G401.6 (cell line): ENCODE measurements at regions not wholly inside any gene's neighbourhood (a gene's known extent, or its start where the extent isn't known, plus 50 kb on each side); places are given as distances from the start of the nearest gene placed in this dataset.
"Not testable (repeated sequence)": the region's sequence is repeated elsewhere in the genome, so short reads cannot be mapped to it uniquely, and the experiment has no call there.

Experiments used
- FAIRE-seq: peaks from 2 replicates; lab custom pipeline; 2012; peaks lifted over from hg19 to GRCh38; lab: Jason Lieb, UNC

DNA sequence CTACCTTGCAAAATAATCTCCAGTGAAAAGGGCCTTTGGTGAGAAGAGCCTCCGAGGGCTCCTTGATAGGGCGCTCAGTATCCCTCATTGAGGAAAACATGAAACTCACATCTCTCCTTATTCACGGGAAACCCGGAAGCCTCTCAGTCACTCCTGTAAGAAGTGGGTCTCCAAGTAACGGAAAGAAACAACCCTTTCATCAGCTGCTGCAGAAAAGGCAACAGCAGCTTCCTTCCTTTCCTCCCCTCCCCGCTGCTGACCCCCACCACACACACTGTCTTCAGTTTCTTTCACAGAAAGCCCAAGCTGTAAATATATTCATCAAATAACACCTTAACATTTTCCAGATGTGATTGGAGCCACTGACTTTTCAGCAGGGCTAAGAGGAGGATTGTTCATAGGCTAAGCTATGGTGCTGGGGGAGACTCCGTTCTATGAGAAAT is 81.4 kb downstream of the C9orf152 start:
- no peak for FAIRE-seq

DNA sequence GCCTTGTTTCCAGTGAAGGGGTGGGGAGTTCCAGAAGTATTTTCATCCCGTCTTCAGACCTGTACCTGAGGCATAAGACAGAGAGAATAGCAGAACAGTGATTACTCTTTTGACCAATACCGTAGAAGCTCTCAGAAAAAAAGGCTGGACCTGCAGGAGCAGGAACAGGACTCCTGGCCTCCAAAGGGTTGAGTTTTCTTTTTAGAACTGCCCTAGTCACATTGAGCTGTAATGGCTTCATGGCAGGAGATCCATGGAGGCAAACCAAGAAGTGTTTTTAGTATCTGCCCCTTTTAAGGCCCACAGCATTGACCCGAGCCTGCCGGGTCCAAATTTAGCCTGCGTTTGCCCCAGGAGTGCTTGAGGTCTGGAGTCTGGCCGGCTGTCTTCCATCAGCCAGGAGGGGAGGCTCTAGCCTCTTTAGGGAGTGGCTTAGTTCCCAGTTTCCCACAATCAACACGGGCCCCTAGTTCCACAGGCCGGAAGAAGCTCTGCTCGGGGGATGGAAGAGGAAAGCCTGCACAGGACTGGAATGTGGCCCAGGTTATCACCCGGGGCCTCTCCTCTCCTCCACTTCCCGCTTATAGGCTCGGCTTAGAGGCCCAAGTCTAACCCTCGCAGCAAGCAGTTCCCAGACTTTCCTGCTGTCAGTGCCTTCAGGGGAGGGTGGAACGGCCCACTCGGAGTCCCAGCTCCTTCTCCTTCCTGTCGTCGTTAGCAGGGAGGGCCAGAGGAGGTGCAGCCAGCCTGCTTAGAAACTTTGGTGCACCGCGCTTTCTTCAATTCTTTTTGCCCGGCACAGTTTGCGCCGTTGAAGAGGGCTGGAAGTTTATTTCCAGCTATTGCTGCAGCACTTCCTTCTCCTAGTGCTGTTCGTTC is 80.7 kb downstream of the C9orf152 start:
- no peak for FAIRE-seq

DNA sequence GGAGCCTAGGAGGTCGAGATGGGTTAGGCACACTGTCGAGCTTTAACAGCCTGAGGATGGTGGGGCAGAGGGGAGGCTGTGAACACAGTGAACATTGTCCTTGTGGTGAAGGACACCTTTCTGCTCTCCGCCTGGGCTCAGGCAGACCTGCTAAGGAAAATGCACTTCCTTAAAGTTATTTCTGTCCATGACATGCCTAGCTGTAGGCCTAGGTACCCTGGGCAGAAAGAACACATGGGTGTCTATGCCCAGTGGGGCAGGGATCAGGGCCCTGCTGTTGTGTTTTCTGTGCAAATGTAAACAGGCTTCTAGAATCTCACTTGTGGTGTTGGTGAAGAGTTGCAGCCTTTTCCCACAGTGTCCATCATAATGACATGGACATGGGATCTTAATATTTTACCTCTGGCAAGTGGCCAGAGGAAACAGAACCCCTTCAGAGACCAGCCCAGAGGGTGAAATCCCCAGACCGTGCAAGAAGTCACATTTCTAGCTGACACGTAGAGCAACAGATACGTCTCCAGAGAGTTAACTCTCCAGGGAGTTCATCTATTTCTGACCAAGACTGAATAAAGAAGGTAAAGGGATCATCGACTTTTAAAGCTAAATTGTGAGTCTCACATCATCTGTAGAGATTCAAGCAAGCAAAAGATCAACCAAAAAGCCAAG is 79.2 kb downstream of the C9orf152 start:
- FAIRE-seq, result no peak

DNA sequence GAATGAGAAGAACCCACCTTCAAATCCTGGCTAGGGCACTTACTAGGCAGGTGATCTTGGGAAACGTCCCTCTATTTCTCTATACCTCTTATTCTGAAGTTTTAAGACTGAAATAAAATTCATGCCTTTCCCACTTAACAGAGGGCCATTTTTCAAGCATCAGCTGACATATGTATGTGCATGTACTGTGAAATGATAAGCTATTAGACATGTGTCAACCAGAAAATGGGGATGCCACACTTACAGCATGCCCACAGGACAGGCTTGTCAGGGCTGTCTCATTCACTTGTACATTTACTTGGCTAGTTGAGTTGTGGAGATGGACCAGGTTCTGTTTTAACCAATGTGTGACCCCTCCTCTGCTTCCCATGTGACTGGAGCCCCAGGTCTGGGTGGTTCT is 78.5 kb downstream of the C9orf152 start:
- no peak for FAIRE-seq

DNA sequence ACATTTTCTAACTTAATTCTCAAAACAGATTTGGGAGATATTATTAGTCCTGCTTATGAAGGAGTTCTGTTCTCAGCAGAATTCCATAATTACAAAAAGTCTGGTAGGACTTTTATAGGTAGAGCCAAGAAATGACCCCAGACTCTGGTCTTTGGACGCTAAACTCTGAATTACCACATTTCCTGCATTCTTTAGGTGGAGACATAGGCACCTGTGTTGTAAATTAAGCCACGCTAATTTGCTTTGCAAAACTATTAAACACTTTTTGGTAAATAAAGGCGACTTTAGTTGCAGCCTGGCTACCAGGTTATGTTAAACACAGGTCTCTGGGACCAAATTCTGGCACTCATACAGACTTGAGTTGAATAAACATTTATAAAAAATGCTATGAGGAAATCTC is 77.7 kb downstream of the C9orf152 start:
- FAIRE-seq, result no peak

DNA sequence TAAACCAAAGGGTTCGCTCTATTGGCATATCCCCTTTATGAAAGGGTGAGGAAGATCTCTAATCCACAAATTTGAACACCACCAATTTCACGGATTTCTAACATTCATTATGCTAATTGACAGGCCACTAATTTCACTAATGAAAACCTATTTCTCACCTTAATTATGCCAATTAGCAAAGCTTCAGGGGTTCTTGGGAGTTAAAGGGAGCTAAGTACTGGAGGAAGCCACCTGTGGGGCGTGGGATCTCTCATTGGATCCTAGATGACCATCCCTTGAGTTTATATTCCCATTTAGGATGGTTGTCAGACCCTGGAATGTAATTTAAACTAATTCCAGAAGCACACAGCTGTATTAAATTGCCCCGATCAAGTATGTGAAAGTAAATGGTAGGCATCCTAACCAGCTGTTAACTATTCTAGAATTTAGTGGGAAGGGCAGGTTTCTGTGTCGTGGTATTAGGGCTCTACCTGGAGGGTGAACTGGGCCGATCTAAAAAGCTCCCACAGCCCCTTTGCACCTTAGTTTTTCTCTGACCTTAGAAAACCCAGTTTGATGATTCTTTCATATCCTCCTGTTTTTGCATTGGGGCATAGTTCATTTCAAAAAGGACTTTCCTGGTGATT is 77.1 kb downstream of the C9orf152 start:
- FAIRE-seq, result no peak

DNA sequence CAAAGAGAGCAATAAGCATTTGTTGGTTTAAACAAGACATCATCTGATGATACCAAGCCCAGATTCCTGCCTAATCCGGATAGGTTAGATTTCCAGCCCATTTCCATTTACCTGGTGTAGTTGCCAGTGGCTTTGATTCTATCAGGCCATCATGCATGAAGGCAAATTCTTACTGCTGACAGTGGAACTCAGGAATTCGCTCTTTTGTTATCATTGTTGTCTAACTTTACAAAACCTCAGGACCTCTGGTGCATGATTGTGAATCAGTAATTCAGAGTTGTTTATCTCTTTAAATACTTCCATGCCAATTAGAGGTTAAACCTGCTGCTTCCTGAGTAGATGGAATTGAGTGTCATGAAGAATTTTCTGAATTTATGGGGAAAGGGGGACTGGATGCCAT is 76.5 kb downstream of the C9orf152 start:
- no peak for FAIRE-seq

DNA sequence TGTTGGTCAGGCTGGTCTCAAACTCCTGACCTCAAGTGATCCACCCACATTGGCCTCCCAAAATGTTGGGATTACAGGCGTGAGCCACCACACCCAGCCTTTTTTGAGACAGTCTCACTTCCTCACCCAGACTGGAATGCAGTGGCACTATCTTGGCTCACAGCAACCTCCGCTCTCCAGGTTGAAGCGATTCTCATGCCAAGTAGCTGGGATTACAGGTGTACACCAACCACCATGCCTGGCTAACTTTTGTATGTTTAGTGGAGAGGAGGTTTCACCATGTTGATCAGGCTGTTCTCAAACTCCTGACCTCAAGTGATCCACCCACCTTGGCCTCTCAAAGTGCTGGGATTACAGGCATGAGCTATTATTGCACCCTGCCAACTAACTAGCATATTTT is 75.4 kb downstream of the C9orf152 start:
- not testable (repeated sequence) for FAIRE-seq

DNA sequence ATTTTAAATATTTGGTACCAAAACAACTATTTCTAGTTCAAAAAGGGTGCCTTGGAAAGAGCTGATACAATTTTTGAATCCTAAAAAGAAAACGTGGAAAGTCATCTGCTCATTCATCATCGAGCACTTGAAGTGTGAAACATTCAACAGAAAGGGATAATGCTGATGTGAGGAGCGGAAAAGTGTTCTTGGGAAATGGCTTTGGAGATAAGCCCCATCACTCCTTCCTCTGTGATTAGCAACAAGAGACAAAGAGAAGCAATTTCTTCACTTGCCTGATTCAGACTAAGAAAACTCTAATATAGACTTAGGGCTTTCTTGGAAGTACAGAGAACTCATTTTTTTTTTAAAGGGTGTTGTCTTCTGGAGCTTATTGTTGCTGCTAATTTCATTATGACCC is 74.9 kb downstream of the C9orf152 start:
- FAIRE-seq, result no peak

DNA sequence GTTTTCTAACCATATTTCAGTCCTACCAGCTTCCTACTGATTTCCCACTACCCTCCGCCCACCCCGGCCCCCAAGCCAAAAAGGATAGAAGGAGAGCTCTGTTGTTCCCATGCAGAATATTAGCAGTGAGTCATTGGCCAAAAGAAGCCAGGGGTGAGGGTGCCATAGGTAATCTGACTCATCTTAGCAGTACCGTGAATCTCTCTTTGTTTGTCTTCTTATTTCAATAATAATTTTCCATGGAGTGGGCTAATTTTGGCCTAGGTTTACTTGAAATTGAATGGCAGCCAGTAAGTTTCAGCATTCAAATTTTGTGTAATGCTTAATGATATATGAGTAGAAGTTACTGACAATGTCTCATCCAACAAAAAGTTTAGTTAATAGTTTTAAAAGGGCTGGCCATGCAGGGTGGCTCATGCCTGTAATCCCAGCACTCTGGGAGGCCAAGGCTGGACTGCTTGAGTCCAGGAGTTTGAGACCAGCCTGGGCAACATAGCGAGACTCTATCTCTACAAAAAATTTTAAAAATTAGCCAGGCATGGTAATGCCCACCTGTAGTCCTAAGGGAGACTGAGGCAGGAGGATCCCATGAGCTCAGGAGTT is 74.2 kb downstream of the C9orf152 start:
- FAIRE-seq, result no peak

DNA sequence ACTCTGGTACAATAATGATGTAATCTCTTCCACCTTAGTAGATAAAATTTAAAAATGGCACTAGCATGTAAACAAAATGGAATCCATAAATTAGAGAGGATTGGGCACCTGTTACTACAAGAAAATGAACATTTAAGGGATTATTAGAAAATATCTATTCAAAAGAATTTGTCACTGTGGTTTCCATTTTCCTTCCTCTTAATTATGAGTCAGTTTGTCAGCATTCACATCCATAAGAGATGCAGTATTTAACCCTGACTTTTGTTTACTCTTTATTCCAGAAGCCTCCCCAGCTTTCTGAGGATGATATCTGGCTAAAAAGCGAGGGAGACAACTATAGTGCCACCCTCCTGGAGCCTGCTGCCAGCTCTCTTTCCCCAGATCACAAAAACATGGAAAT is 72.1 kb downstream of the C9orf152 start:
- FAIRE-seq, result no peak

DNA sequence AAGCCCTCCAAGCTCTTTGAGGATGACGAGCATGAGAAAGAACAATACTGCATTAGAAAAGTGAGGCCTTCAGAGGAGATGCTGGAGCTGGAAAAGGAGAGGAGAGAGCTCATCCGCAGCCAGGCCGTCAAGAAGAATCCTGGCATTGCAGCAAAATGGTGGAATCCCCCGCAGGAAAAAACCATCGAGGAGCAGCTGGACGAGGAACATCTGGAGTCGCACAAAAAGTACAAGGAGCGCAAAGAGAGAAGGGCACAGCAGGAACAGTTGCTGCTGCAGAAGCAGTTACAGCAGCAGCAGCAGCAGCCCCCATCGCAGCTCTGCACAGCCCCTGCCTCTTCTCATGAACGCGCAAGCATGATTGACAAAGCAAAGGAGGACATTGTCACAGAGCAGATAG is 71.2 kb downstream of the C9orf152 start:
- FAIRE-seq, result no peak

DNA sequence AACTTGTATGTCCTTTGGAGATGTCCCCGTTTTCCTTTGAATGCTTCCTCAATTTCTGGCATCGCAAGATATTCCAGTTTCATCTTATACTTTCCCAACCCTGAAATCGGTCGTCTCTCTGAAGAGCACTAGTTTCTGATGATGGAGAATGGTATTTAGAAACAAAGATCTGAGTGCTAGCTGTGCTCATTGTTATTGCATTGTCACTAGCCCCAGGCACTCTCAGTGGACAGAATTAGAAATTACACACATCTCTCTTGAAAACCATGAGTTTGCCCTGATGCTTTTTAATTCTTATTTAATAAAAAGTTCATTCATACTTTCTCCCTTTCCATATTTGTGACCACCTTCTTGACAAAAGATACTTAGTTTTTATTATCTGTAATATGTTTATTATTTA is 67.7 kb downstream of the C9orf152 start:
- no peak for FAIRE-seq

DNA sequence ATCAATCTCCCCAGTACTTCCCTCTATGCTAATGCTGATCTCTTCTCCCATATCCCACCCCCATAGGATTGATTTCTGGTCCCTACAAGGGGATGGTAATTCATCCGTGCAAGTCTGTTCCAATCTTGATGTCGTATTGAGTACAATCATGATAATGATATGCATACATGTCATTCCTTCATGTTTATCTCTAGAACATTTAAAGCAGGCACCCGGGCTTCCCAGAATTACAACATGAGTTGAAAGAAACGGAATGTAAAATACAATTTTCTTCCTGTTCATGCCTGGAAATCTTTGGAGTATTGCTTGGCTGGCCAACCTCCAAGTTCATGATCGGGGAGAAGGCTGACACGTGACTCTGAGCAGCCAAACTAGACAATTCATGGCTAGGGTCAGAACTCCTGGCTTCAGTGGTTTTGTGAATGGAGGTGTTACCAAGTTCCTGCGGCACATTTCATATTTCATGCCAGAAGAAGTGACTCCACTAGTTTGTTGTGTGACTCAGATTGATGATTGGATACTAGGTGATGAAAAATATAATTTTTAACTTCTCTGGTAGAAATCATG is 66.6 kb downstream of the C9orf152 start:
- FAIRE-seq, result no peak

DNA sequence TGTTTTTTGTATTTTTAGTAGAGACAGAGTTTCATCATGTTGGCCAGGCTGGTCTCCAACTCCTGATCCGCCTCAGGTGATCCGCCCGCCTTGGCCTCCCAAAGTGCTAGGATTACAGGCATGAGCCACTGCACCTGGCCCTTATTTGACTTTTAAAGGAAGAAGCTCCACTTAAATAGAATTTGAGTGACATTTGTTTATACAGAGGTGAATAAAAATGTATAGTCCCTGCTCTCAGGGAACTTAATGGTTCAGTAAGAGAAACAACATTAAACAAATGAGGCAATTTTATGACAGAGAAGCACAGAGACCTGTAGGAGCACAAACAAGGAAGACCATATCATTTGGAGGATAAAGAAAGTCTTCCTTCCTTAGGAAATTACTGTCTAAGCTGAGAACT is 65.7 kb downstream of the C9orf152 start:
- FAIRE-seq, result no peak

DNA sequence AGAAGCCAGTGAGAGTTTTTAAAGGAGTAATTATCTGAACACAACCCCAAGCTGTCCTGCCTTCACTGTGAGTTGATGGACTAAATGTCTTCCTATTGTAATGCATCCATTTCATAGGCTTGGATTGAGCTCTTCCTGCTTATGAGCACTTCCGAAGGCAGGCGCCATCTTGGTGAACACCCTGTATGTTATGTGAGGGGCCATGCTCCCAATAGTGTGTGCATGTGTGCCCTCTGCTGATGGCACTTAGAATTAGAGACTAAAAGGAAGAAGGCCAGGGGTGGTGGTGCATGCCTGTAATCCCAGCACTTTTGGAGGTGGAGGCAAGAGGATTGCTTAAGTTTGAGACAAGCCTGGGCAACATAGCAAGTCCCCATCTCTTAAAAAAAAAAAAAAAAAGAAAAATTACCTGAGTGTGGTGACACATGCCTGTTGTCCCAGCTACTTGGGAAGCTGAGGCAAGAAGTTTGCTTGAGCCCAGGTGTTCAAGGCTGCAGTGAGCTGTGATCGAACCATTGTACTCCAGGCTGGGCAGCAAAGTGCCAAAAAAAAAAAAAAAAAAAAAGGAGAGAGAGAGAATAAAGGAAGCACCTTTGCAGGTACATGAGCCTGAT is 65.0 kb downstream of the C9orf152 start:
- FAIRE-seq, result no peak

DNA sequence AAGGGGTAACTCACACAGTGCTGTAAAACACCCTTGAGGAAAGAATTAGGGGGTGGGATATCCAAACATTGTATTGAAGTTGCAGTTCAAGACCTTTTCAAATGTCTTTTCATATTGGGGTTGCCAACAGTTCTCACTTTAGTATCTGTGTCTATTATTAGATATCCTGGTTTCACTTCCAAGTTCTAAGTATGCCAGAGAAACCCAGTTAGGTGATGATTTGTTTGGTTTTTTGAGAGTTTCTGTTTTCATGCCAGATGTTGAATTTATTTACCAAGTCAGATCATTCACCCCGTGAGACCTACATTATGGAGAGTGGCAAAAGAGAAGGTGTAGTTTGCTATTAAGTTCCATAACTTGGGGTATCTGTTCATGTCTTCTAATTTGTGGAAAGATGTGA is 64.5 kb downstream of the C9orf152 start:
- FAIRE-seq, result no peak

DNA sequence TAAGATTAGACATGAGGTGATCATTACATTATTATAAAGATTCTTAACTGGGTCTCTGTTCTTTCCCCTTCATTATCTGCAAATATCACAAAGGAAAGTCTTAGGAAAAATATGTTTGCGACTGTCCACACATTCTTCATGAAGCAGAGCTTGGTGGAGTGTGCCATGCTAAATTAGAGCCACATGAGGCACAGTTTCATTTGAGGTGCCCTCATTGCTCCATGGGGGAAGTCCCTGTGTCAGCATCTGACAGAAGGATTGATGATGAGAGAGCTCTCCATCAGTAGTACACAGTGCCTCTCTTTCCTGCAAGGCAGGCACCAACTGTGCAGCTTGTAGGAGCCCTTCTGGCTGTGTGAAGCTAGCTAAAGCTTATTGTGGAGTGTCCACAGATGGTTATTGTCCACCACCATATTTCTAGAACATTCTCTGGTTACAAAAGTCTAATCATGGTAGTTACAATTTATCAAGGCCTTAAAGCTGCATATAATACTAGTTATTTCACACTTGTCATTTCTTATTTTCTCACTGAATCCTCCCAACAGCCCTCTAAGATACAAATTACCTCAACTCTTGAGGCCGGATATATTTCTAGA is 63.9 kb downstream of the C9orf152 start:
- FAIRE-seq, result no peak

DNA sequence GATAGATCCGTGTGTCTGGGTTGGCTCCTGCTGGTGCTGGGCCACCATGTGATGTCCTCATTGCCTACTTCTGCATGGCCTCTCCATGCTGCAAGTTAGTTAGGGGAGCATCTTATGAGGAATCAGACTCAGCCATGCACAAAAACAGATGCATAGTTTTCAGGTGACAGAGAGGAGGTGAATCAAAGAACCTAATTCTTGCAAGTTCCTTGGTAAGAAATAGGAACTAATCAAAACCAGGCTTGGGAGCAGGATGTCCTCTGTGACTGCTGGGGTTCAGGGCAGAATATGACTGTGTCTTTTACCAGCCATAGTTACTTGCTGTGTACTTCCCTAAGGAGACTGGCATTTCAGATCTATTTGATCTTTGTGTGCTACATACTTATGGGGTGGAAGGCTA is 61.6 kb downstream of the C9orf152 start:
- no peak for FAIRE-seq

DNA sequence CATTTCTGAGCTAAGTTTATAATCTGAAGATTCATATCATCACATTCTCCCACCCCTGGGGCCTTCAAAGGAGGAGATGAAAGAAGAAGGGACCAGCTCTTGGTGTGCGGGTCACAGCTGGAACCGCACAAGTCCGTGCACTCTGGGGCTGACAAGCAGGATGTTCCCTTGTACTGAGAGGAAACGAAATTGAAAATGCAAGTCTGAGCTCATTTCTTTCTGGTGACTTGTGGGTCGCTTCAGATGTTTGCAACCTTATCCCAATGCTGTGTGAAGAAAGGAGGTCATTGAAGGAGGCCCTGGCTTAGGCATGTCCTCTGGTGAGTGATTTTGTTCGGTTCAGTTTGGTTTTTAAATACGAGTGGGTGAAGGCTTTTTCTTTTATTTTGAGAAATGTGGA is 59.6 kb downstream of the C9orf152 start:
- no peak for FAIRE-seq

DNA sequence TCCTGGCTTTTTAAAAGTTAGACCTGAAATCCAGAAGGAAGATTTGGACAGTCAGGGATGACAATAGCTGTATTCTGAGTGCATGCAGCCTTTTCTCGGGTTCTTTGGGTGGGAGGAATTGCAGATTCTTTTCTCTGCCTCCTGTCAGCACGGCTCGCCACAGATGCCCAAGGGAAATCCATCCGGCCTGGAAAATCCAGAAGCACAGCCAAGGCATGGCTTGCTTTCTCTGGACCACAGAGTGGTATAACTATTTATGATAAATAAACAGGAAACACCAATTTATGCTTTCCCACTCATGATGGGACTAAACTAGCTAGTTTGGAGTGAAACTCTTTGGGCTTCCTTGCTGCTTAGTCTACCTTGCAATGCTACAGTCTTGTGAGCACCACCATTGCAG is 59.1 kb downstream of the C9orf152 start:
- no peak for FAIRE-seq
